H1 (cell line): ENCODE measurements at regions not wholly inside any gene's neighbourhood (a gene's known extent, or its start where the extent isn't known, plus 50 kb on each side); places are given as distances from the start of the nearest gene placed in this dataset.

Experiments
- CTCF ChIA-PET: fragments of 300-600 bp; sonication (Branson Sonifier 250); formaldehyde crosslinking; loops from one replicate; lab custom pipeline; 2021; ENCODE audit not compliant: partially characterized antibody; lab: Charles Lee
- POLR2A ChIA-PET: fragments of 300-600 bp; sonication (Branson Sonifier 250); formaldehyde crosslinking; loops from one replicate; lab custom pipeline; 2021; ENCODE audit warnings: inconsistent platforms; ENCODE audit not compliant: partially characterized antibody; lab: Charles Lee
- DNase-seq, 2 experiments: peaks; one replicate each; pipeline versions ENCODE4 v3.0.0 to v3.0.0-alpha.2; 2010 to 2022; ENCODE audit warnings: low spot score in 2 of 2, low read depth in 1 of 2, mixed read lengths in 1 of 2
- FAIRE-seq: peaks from 2 replicates; lab custom pipeline; 2011; peaks lifted over from hg19 to GRCh38; lab: Jason Lieb, UNC
- H2AFZ ChIP-seq: 2 replicates; pipeline ENCODE4 v1.8.1; 2012; ENCODE audit warnings: low read length, inconsistent platforms
- H2AK5ac ChIP-seq: 2 replicates; pipeline ENCODE4 v1.6.1; 2013; ENCODE audit warnings: low read depth, low read length
- H2BK120ac ChIP-seq: replicated peaks from 2 replicates; pipeline ENCODE3; 2013; ENCODE audit warnings: low read depth, low read length, inconsistent platforms
- H2BK12ac ChIP-seq: 2 replicates; pipeline ENCODE4 v1.6.1; 2013; ENCODE audit warnings: low read depth, low read length
- H2BK15ac ChIP-seq: 2 replicates; pipeline ENCODE4 v1.6.1; 2013; ENCODE audit warnings: low read length
- H2BK20ac ChIP-seq: 2 replicates; pipeline ENCODE4 v1.6.1; 2013; ENCODE audit warnings: low read length
- H2BK5ac ChIP-seq: 2 replicates; pipeline ENCODE4 v1.6.1; 2013; ENCODE audit warnings: low read depth, low read length
- H3K14ac ChIP-seq: 2 replicates; pipeline ENCODE4 v1.6.1; 2013; ENCODE audit warnings: inconsistent platforms; ENCODE audit not compliant: insufficient read length
- H3K18ac ChIP-seq: 2 replicates; pipeline ENCODE4 v1.6.1; 2013; ENCODE audit warnings: low read length; ENCODE audit errors: extremely low read depth
- H3K23ac ChIP-seq: 2 replicates; pipeline ENCODE4 v1.6.1; 2013; ENCODE audit warnings: inconsistent platforms; ENCODE audit not compliant: insufficient read length
- H3K23me2 ChIP-seq: 2 replicates; pipeline ENCODE4 v1.6.1; 2013; ENCODE audit warnings: low read depth, low read length
- H3K27ac ChIP-seq: 2 replicates; pipeline ENCODE4 v1.6.1; 2011; ENCODE audit warnings: low read depth, low read length, inconsistent platforms
- H3K27me3 ChIP-seq, 4 experiments: replicated peaks in 1 of 4; 1 replicate in 1 of 4; 2 replicates in 3 of 4; pipeline versions ENCODE4 v1.6.1 to v1.8.1; 2011 to 2013; ENCODE audit warnings: low read length in 3 of 4, mild to moderate bottlenecking in 3 of 4, inconsistent platforms in 2 of 4, mixed read lengths in 2 of 4, moderate library complexity in 1 of 4; ENCODE audit not compliant: control insufficient read depth in 3 of 4, insufficient read depth in 3 of 4; ENCODE audit errors: extremely low read depth in 1 of 4
- H3K36me3 ChIP-seq, 4 experiments: 2 replicates each; pipeline versions ENCODE4 v1.6.1 to v1.8.1; 2011 to 2013; ENCODE audit warnings: mild to moderate bottlenecking in 4 of 4, low read length in 3 of 4, moderate library complexity in 2 of 4, control low read depth in 1 of 4, inconsistent platforms in 1 of 4; ENCODE audit not compliant: insufficient read depth in 4 of 4, control insufficient read depth in 2 of 4
- H3K4ac ChIP-seq: replicated peaks from 2 replicates; pipeline ENCODE3; 2013; ENCODE audit warnings: low read length, low read depth, mixed read lengths, inconsistent platforms; ENCODE audit not compliant: insufficient read length
- H3K4me1 ChIP-seq, 4 experiments: replicated peaks in 1 of 4; 1 replicate in 1 of 4; 2 replicates in 3 of 4; pipeline versions ENCODE4 v1.6.1 to v1.8.1; 2011 to 2013; ENCODE audit warnings: low read length in 3 of 4, inconsistent platforms in 2 of 4, mixed read lengths in 1 of 4; ENCODE audit not compliant: insufficient read depth in 4 of 4, control insufficient read depth in 3 of 4
- H3K4me2 ChIP-seq, 2 experiments: 2 replicates each; pipeline versions ENCODE4 v1.6.1 to v1.8.1; 2011 to 2013; ENCODE audit warnings: low read depth in 2 of 2, low read length in 2 of 2, control low read depth in 1 of 2, inconsistent platforms in 1 of 2, mild to moderate bottlenecking in 1 of 2; ENCODE audit not compliant: insufficient read depth in 1 of 2
- H3K4me3 ChIP-seq, 4 experiments: fragments of 200-600, 300-600 bp in 1 of 4; sonication (generic), shearing (Covaris generic), sonication (Bioruptor Twin) in 1 of 4; 2 replicates each; pipeline versions ENCODE4 v1.5.1 to v1.8.1; 2011 to 2016; ENCODE audit warnings: low read length in 4 of 4, low read depth in 3 of 4, control low read depth in 2 of 4, inconsistent platforms in 2 of 4, mild to moderate bottlenecking in 2 of 4, mixed read lengths in 1 of 4, moderate library complexity in 1 of 4; ENCODE audit not compliant: insufficient read depth in 2 of 4; ENCODE audit errors: extremely low read depth in 1 of 4
- H3K56ac ChIP-seq: replicated peaks from 2 replicates; pipeline ENCODE3; 2013; ENCODE audit warnings: low read depth, mild to moderate bottlenecking, mixed read lengths, low read length, inconsistent platforms; ENCODE audit not compliant: insufficient read length
- H3K79me1 ChIP-seq: 2 replicates; pipeline ENCODE4 v1.6.1; 2013; ENCODE audit warnings: low read depth, low read length, control low read depth
- H3K79me2 ChIP-seq, 2 experiments: 2 replicates each; pipeline versions ENCODE4 v1.6.1 to v1.8.1; 2012 to 2013; ENCODE audit warnings: low read length in 2 of 2, mild to moderate bottlenecking in 2 of 2, inconsistent platforms in 1 of 2; ENCODE audit not compliant: insufficient read depth in 2 of 2, control insufficient read depth in 1 of 2
- H3K9ac ChIP-seq, 4 experiments: replicated peaks in 1 of 4; 1 replicate in 1 of 4; 2 replicates in 3 of 4; pipeline versions ENCODE4 v1.6.1 to v1.8.1; 2011 to 2013; ENCODE audit warnings: low read depth in 3 of 4, low read length in 3 of 4, control low read depth in 2 of 4, mild to moderate bottlenecking in 2 of 4, moderate library complexity in 2 of 4, inconsistent platforms in 1 of 4; ENCODE audit errors: extremely low read depth in 1 of 4
- H3K9me3 ChIP-seq, 2 experiments: 2 replicates each; pipeline versions ENCODE4 v1.6.1 to v1.8.1; 2012 to 2013; ENCODE audit warnings: mild to moderate bottlenecking in 2 of 2, moderate library complexity in 2 of 2, control low read depth in 1 of 2, inconsistent platforms in 1 of 2, low read depth in 1 of 2, low read length in 1 of 2, mixed read lengths in 1 of 2; ENCODE audit not compliant: insufficient read depth in 2 of 2
- H4K20me1 ChIP-seq, 2 experiments: replicated peaks in 1 of 2; 2 replicates each; pipeline versions ENCODE3 to v1.8.1; 2011 to 2013; ENCODE audit warnings: inconsistent platforms in 2 of 2, low read length in 2 of 2, mild to moderate bottlenecking in 1 of 2; ENCODE audit not compliant: insufficient read depth in 2 of 2, control insufficient read depth in 1 of 2
- H4K5ac ChIP-seq: 2 replicates; pipeline ENCODE4 v1.6.1; 2013; ENCODE audit warnings: low read length, low read depth, mixed read lengths, inconsistent platforms; ENCODE audit not compliant: insufficient read length
- H4K8ac ChIP-seq: 2 replicates; pipeline ENCODE4 v1.8.0; 2013; ENCODE audit warnings: mild to moderate bottlenecking, moderate library complexity, low read length, inconsistent platforms; ENCODE audit not compliant: insufficient read depth; ENCODE audit errors: extremely low read depth
- H4K91ac ChIP-seq: replicated peaks from 2 replicates; pipeline ENCODE3; 2013; ENCODE audit warnings: low read length, mixed read lengths, inconsistent platforms; ENCODE audit not compliant: insufficient read length
- BACH1 ChIP-seq: IDR thresholded peaks from 2 replicates; pipeline ENCODE4 v1.6.1; 2012; ENCODE audit warnings: low read length, improper control_type of control experiment
- CHD1 ChIP-seq: IDR thresholded peaks from 2 replicates; pipeline ENCODE4 v1.6.1; 2012; ENCODE audit warnings: low read depth, low read length, improper control_type of control experiment
- E2F6 ChIP-seq: IDR thresholded peaks from 2 replicates; pipeline ENCODE4 v1.6.1; 2012; ENCODE audit warnings: inconsistent platforms
- EP300 ChIP-seq, 2 experiments: IDR thresholded peaks; 1 replicate in 1 of 2; 2 replicates in 1 of 2; pipeline ENCODE4 v1.6.1; 2011 to 2012; ENCODE audit warnings: low read depth in 2 of 2, low read length in 2 of 2, mild to moderate bottlenecking in 2 of 2, borderline replicate concordance in 1 of 2, inconsistent platforms in 1 of 2, moderate library complexity in 1 of 2
- RBBP5 ChIP-seq: IDR thresholded peaks from 2 replicates; pipeline ENCODE4 v1.7.1; 2012; ENCODE audit warnings: low read depth, mild to moderate bottlenecking, inconsistent platforms, low read length, moderate library complexity, borderline replicate concordance
- TAF1 ChIP-seq: IDR thresholded peaks from 2 replicates; pipeline ENCODE4 v1.6.1; 2011; ENCODE audit warnings: mild to moderate bottlenecking, low read depth, low read length
- WGBS, 2 experiments: shearing (Covaris generic) in 1 of 2; methylation state at CpG; one replicate each; pipeline versions ENCODE4 v1.1.6 to v1.1.7; 2013 to 2015; ENCODE audit warnings: low lambda C conversion rate in 2 of 2, mixed read lengths in 2 of 2, inconsistent platforms in 1 of 2, low coverage in 1 of 2, missing lambda C conversion rate in 1 of 2; ENCODE audit not compliant: insufficient replicate concordance in 2 of 2, insufficient coverage in 1 of 2, insufficient read length in 1 of 2; ENCODE audit errors: extremely low coverage in 1 of 2, missing lambda C conversion rate in 1 of 2; 5-methylcytosine and 5-hydroxymethylcytosine counted together

- Histone ChIP-seq H3K4me2 (no peak overlapping the region), H4K5ac (no peak overlapping the region), H2BK12ac (no peak overlapping the region), H3K14ac (no peak overlapping the region), H4K20me1 (no peaks in the 10 kb centered on the region), H3K79me1 (no peaks in the 10 kb centered on the region), H3K18ac (no peak overlapping the region), H2AK5ac (no peak overlapping the region), H3K4me1 (peaks cover 0 to 4% (median 0%) of the 10 kb centered on the region in 4 experiments; a peak in 1 of 7 replicates), H3K4ac (no peak overlapping the region), H4K91ac (no peak overlapping the region), H3K79me2 (no peaks in the 10 kb centered on the region), H3K9ac (no peak overlapping the region), H2BK5ac (no peak overlapping the region), H3K27me3 (no peaks in the 10 kb centered on the region), H3K36me3 (no peaks in the 10 kb centered on the region), H4K8ac (no peak overlapping the region), H3K56ac (no peak overlapping the region), H2AFZ (no peak overlapping the region), H3K4me3 (no peak overlapping the region), H3K23ac (no peak overlapping the region), H3K27ac (no peak overlapping the region), H3K23me2 (no peaks in the 10 kb centered on the region), H2BK120ac (no peak overlapping the region), H2BK20ac (no peak overlapping the region), H3K9me3 (no peaks in the 10 kb centered on the region), H2BK15ac (no peak overlapping the region)
- no peak for FAIRE-seq
- ChIA-PET POLR2A (no interaction called here), CTCF (interaction anchor here (1.8 kb wide), 1 partner anchor 189 kb away, joined by 7 read pairs; no protein-coding TSS in a partner anchor)
- DNase-seq, result no peak
- TF ChIP-seq EP300 (IDR thresholded peaks at IDR 0.05; ENCODE audit: borderline replicate concordance in 1 of 2, low read depth in 2 of 2, low read length in 2 of 2) (no peak), E2F6 (no peak), TAF1 (no peak), BACH1 (no peak), CHD1 (no peak), RBBP5 (no peak)
- WGBS, 2 experiments, result 97% methylated on average over 5 of the region's 5 CpGs; no CpG with 5 or more reads in 1 of the 2 experiments
Measured at GRCh38 chr6:85134172-85134571, 315.7 kb upstream of the NT5E start.
